ENCODE measurements at regions not wholly inside any gene's neighbourhood (a gene's known extent, or its start where the extent isn't known, plus 50 kb on each side); places are given as distances from the start of the nearest gene placed in this dataset.

DNA sequence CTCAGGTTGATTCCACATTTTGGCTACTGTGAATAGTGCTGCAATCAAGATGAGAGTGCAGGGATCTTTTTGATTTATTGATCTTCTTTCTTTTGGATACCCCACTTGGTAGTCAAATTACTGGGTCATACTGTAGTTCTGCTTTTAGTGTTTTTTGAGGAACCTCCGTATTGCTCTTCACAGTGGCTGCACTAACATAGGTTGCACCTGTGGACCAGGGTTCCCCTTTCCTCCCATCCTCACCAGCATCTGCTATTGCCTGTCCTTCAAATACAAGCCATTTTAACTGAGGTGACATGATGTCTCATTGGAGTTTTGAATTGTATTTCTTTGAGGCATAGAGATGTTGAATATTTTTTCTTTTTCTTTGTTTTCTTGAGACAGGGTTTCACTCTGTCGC lies 152.5 kb upstream of the TMEM132C start:
- H3K27ac ChIP-seq: no peak overlapping the region
- CTCF ChIA-PET: no interaction called here
- H3K4me1 ChIP-seq (replicated peaks; ENCODE audit: insufficient read depth): no peaks in the 10 kb centered on the region
- POLR2A ChIA-PET (ENCODE audit: unreplicated experiment): no interaction called here
- no peak overlapping the region for H3K4me2 ChIP-seq
- H3K27me3 ChIP-seq (ENCODE audit: insufficient read depth, low read depth): peaks cover 7% of the 10 kb centered on the region; the same call in 1 of the 2 replicates
- no peak overlapping the region for H3K4me3 ChIP-seq
- H3K9me2 ChIP-seq (ENCODE audit: insufficient read depth): no peaks in the 10 kb centered on the region
- no peak for TF ChIP-seq CTCF (conservative IDR thresholded peaks at IDR 0.05)
- no peak for TF ChIP-seq EZH2 (IDR thresholded peaks at IDR 0.05; ENCODE audit: low read depth)
- no peak overlapping the region for H2AFZ ChIP-seq
- H3F3A ChIP-seq (ENCODE audit: insufficient read depth, low read depth): peaks cover 4% of the 10 kb centered on the region; the same call in 1 of the 2 replicates
- H3K9me3 ChIP-seq (ENCODE audit: insufficient read depth, low read depth): no peaks in the 10 kb centered on the region
- H4K20me1 ChIP-seq (ENCODE audit: insufficient read depth): no peaks in the 10 kb centered on the region
- H3K79me2 ChIP-seq (ENCODE audit: low read depth): no peaks in the 10 kb centered on the region
- BruUV-seq (replicated peaks): no TSS peak
- no peak for DNase-seq
- intact Hi-C loops (cut with micrococcal nuclease; ENCODE audit: unreplicated experiment): no loop called here
- no peaks in the 10 kb centered on the region for H3K36me3 ChIP-seq (ENCODE audit: low read depth)

- CTCF ChIA-PET: no interaction called here
- no TSS peak for BruUV-seq (replicated peaks)
- H3K9me3 ChIP-seq (ENCODE audit: insufficient read depth, low read depth): no peaks in the 10 kb centered on the region
- H4K20me1 ChIP-seq (ENCODE audit: insufficient read depth): no peaks in the 10 kb centered on the region
- intact Hi-C loops (cut with micrococcal nuclease; ENCODE audit: unreplicated experiment): no loop called here
- H3K27ac ChIP-seq: no peak overlapping the region
- H3K4me1 ChIP-seq (replicated peaks; ENCODE audit: insufficient read depth): no peaks in the 10 kb centered on the region
- POLR2A ChIA-PET (ENCODE audit: unreplicated experiment): no interaction called here
- H2AFZ ChIP-seq: no peak overlapping the region
- no peaks in the 10 kb centered on the region for H3K9me2 ChIP-seq (ENCODE audit: insufficient read depth)
- TF ChIP-seq CTCF (conservative IDR thresholded peaks at IDR 0.05) (no peak), EZH2 (IDR thresholded peaks at IDR 0.05; ENCODE audit: low read depth) (no peak)
- peaks cover 10% of the 10 kb centered on the region; the same call in 1 of the 2 replicates for H3F3A ChIP-seq (ENCODE audit: insufficient read depth, low read depth)
- no peaks in the 10 kb centered on the region for H3K36me3 ChIP-seq (ENCODE audit: low read depth)
- H3K4me3 ChIP-seq: no peak overlapping the region
- DNase-seq: no peak
- no peaks in the 10 kb centered on the region for H3K79me2 ChIP-seq (ENCODE audit: low read depth)
- no peaks in the 10 kb centered on the region for H3K27me3 ChIP-seq (ENCODE audit: insufficient read depth, low read depth)
- no peak overlapping the region for H3K4me2 ChIP-seq
These were observed 150.4 kb upstream of the TMEM132C start for GRCh38 chr12:128116537-128116936.

DNA sequence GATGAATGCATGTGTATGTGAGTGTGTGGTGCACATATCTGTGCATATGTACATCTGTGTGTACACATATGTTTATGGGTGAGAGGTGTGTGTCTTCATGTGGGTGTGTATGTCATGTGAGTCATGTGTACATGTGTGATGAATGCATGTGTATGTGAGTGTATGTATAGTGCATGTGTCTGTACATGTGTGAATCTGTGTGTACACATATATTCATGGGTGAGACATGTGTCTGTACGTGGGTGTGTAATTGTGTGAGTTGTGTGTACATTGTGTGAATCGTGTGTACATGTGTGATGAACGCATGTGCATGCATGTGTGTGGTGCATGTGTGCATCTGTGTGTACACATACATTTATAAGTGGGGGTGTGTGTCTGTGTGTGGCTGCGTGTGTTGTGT lies 146.9 kb upstream of the TMEM132C start:
- TF ChIP-seq EZH2 (IDR thresholded peaks at IDR 0.05; ENCODE audit: low read depth): no peak
- TF ChIP-seq CTCF (conservative IDR thresholded peaks at IDR 0.05): no peak
- POLR2A ChIA-PET (ENCODE audit: unreplicated experiment): no interaction called here
- BruUV-seq (replicated peaks): no TSS peak

More for the DNA sequence above, 146.9 kb upstream of the TMEM132C start:
- Histone ChIP-seq H3F3A (ENCODE audit: insufficient read depth, low read depth) (peaks cover 10% of the 10 kb centered on the region; the same call in 1 of the 2 replicates), H3K4me1 (replicated peaks; ENCODE audit: insufficient read depth) (no peaks in the 10 kb centered on the region), H3K9me2 (ENCODE audit: insufficient read depth) (no peaks in the 10 kb centered on the region), H3K27me3 (ENCODE audit: insufficient read depth, low read depth) (no peaks in the 10 kb centered on the region), H2AFZ (no peak overlapping the region), H3K4me3 (no peak overlapping the region), H4K20me1 (ENCODE audit: insufficient read depth) (no peaks in the 10 kb centered on the region), H3K4me2 (no peak overlapping the region), H3K27ac (no peak overlapping the region), H3K9me3 (ENCODE audit: insufficient read depth, low read depth) (no peaks in the 10 kb centered on the region), H3K36me3 (ENCODE audit: low read depth) (no peaks in the 10 kb centered on the region), H3K79me2 (ENCODE audit: low read depth) (no peaks in the 10 kb centered on the region)
- CTCF ChIA-PET: no interaction called here
- DNase-seq: no peak
- intact Hi-C loops (cut with micrococcal nuclease; ENCODE audit: unreplicated experiment): no loop called here
